DOHH2 (cell line): ENCODE measurements at regions not wholly inside any gene's neighbourhood (a gene's known extent, or its start where the extent isn't known, plus 50 kb on each side); places are given as distances from the start of the nearest gene placed in this dataset.

ENCODE experiments used
- H3F3A ChIP-seq: fragments of 200-600 bp; sonication (generic), shearing (Covaris generic); 2 replicates; pipeline ENCODE4 v1.6.0; 2016; ENCODE audit warnings: antibody characterized with exemption, mild to moderate bottlenecking; ENCODE audit not compliant: control insufficient read depth, insufficient read depth
- H3K27ac ChIP-seq: fragments of 200-600 bp; sonication (generic); 2 replicates; pipeline ENCODE4 v1.5.1; 2014; ENCODE audit warnings: low read depth, mild to moderate bottlenecking, low read length, moderate library complexity
- H3K27me3 ChIP-seq: fragments of 200-600 bp; sonication (generic); 2 replicates; pipeline ENCODE4 v1.6.1; 2014; ENCODE audit warnings: mild to moderate bottlenecking, low read length, mixed read lengths; ENCODE audit not compliant: control insufficient read depth
- H3K36me3 ChIP-seq: fragments of 200-600 bp; sonication (generic); 2 replicates; pipeline ENCODE4 v1.6.1; 2014; ENCODE audit warnings: mild to moderate bottlenecking, low read length, moderate library complexity, mixed read lengths; ENCODE audit not compliant: control insufficient read depth
- H3K4me1 ChIP-seq: fragments of 200-600 bp; sonication (generic); 2 replicates; pipeline ENCODE4 v1.6.1; 2014; ENCODE audit warnings: mild to moderate bottlenecking, low read length, mixed read lengths; ENCODE audit not compliant: control insufficient read depth
- H3K4me2 ChIP-seq: fragments of 200-600 bp; sonication (generic); 2 replicates; pipeline ENCODE4 v1.6.0; 2014; ENCODE audit warnings: mild to moderate bottlenecking, low read length, moderate library complexity
- H3K4me3 ChIP-seq: fragments of 200-600 bp; sonication (generic); 2 replicates; pipeline ENCODE4 v1.5.1; 2014; ENCODE audit warnings: mild to moderate bottlenecking, low read length, mixed read lengths
- H3K79me2 ChIP-seq: fragments of 200-600 bp; sonication (generic); 2 replicates; pipeline ENCODE4 v1.6.1; 2014; ENCODE audit warnings: mild to moderate bottlenecking, low read length, mixed read lengths; ENCODE audit not compliant: control insufficient read depth
- H3K9me2 ChIP-seq: fragments of 200-600 bp; sonication (generic); replicated peaks from 2 replicates; pipeline ENCODE4 v1.6.1; 2014; ENCODE audit warnings: mild to moderate bottlenecking, low read length, mixed read lengths; ENCODE audit not compliant: control insufficient read depth
- H3K9me3 ChIP-seq: fragments of 200-600 bp; sonication (generic); 2 replicates; pipeline ENCODE4 v1.6.1; 2014; ENCODE audit warnings: antibody characterized with exemption, low read length, mixed read lengths; ENCODE audit not compliant: control insufficient read depth, insufficient read depth
- H4K20me1 ChIP-seq: fragments of 200-600 bp; sonication (generic); 2 replicates; pipeline ENCODE4 v1.6.0; 2014; ENCODE audit warnings: low read depth, mild to moderate bottlenecking, antibody characterized with exemption, low read length, moderate library complexity; ENCODE audit not compliant: control insufficient read depth, insufficient read depth
- CTCF ChIP-seq: fragments of 200-600 bp; sonication (generic); IDR thresholded peaks from one replicate; pipeline ENCODE4 v1.5.1; 2014; ENCODE audit warnings: antibody characterized with exemption, mild to moderate bottlenecking, low read depth, low read length; ENCODE audit not compliant: poor library complexity, severe bottlenecking
- EZH2phosphoT487 ChIP-seq: fragments of 200-600 bp; sonication (generic); IDR thresholded peaks from 2 replicates; pipeline ENCODE4 v1.6.1; 2017; ENCODE audit warnings: borderline replicate concordance, mild to moderate bottlenecking, antibody characterized with exemption, low read length, moderate library complexity, mixed read lengths

- no peaks in the 10 kb centered on the region for H3K9me3 ChIP-seq
- no peaks in the 10 kb centered on the region for H3K4me1 ChIP-seq
- no peaks in the 10 kb centered on the region for H4K20me1 ChIP-seq
- H3F3A ChIP-seq: no peaks in the 10 kb centered on the region
- H3K79me2 ChIP-seq: no peaks in the 10 kb centered on the region
- H3K36me3 ChIP-seq: no peaks in the 10 kb centered on the region
- no peak for TF ChIP-seq EZH2phosphoT487
- no peak for TF ChIP-seq CTCF
- H3K27me3 ChIP-seq: no peaks in the 10 kb centered on the region
- H3K27ac ChIP-seq: no peak overlapping the region
- H3K9me2 ChIP-seq: no peaks in the 10 kb centered on the region
- no peak overlapping the region for H3K4me3 ChIP-seq
- H3K4me2 ChIP-seq: no peak overlapping the region
These were observed 196.3 kb upstream of the CHRM3 start for GRCh38 chr1:239189998-239190512.

- no peak overlapping the region for H3K27ac ChIP-seq
- no peaks in the 10 kb centered on the region for H3K4me1 ChIP-seq
- H3K9me3 ChIP-seq: no peaks in the 10 kb centered on the region
- H3K79me2 ChIP-seq: no peaks in the 10 kb centered on the region
- H3F3A ChIP-seq: no peaks in the 10 kb centered on the region
- TF ChIP-seq CTCF (no peak), EZH2phosphoT487 (no peak)
- H3K4me3 ChIP-seq: no peak overlapping the region
- no peaks in the 10 kb centered on the region for H3K36me3 ChIP-seq
- H4K20me1 ChIP-seq: no peaks in the 10 kb centered on the region
- H3K9me2 ChIP-seq: no peaks in the 10 kb centered on the region
- H3K27me3 ChIP-seq: no peaks in the 10 kb centered on the region
- no peak overlapping the region for H3K4me2 ChIP-seq
These were observed 199.9 kb upstream of the CHRM3 start for GRCh38 chr1:239186487-239186886.

GRCh38 chr1:239185245-239185619 lies 201.1 kb upstream of the CHRM3 start:
- no peak overlapping the region for H3K4me3 ChIP-seq
- no peaks in the 10 kb centered on the region for H3K9me2 ChIP-seq
- no peaks in the 10 kb centered on the region; the same call in 1 of the 2 replicates for H3K9me3 ChIP-seq
- H3K4me1 ChIP-seq: no peaks in the 10 kb centered on the region
- H3K27me3 ChIP-seq: no peaks in the 10 kb centered on the region
- no peaks in the 10 kb centered on the region for H3K36me3 ChIP-seq
- no peaks in the 10 kb centered on the region for H4K20me1 ChIP-seq
- H3F3A ChIP-seq: no peaks in the 10 kb centered on the region
- no peak for TF ChIP-seq EZH2phosphoT487
- no peak for TF ChIP-seq CTCF
- H3K27ac ChIP-seq: no peak overlapping the region
- no peaks in the 10 kb centered on the region for H3K79me2 ChIP-seq
- H3K4me2 ChIP-seq: no peak overlapping the region
